IPS-15b (cell line): ENCODE measurements at regions not wholly inside any gene's neighbourhood (a gene's known extent, or its start where the extent isn't known, plus 50 kb on each side); places are given as distances from the start of the nearest gene placed in this dataset.
"Not testable (repeated sequence)": the region's sequence is repeated elsewhere in the genome, so short reads cannot be mapped to it uniquely, and the experiment has no call there.

Experiments
- H3K27me3 ChIP-seq: one replicate; pipeline ENCODE4 v1.6.1; 2013; ENCODE audit warnings: low read length; ENCODE audit not compliant: control insufficient read depth, insufficient read depth
- H3K36me3 ChIP-seq: one replicate; pipeline ENCODE4 v1.6.1; 2013; ENCODE audit warnings: low read length; ENCODE audit not compliant: control insufficient read depth, insufficient read depth
- H3K4me1 ChIP-seq: one replicate; pipeline ENCODE4 v1.6.1; 2013; ENCODE audit warnings: mild to moderate bottlenecking, low read length; ENCODE audit not compliant: control insufficient read depth, insufficient read depth
- H3K4me3 ChIP-seq: one replicate; pipeline ENCODE4 v1.5.1; 2013; ENCODE audit warnings: low read depth, low read length
- H3K9ac ChIP-seq: one replicate; pipeline ENCODE4 v1.6.1; 2013; ENCODE audit warnings: low read depth, mild to moderate bottlenecking, low read length
- H3K9me3 ChIP-seq: one replicate; pipeline ENCODE4 v1.6.1; 2013; ENCODE audit warnings: mild to moderate bottlenecking, low read length; ENCODE audit not compliant: control insufficient read depth, insufficient read depth

DNA sequence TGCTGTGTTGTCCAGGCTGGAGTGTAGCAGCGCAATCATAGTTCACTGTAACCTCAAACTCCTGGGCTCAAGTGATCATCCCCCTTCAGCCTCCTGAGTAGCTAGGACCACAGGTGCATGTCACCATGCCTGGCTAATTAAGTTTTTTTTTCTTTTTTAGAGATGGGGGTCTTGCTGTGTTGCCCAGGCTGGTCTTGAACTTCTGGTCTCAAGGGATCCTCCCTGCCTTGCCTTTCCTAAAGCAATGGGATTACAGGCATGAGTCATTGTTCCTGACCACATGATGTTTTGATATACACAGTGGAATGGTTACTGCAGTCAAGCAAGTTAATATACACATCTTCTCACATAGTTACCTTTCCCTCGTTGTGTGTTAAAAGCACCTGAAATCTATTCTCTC is 140.3 kb downstream of the GPR85 start:
- Histone ChIP-seq H3K9ac (no peak overlapping the region), H3K9me3 (no peaks in the 10 kb centered on the region), H3K4me1 (no peaks in the 10 kb centered on the region), H3K36me3 (no peaks in the 10 kb centered on the region), H3K4me3 (no peak overlapping the region), H3K27me3 (no peaks in the 10 kb centered on the region)

DNA sequence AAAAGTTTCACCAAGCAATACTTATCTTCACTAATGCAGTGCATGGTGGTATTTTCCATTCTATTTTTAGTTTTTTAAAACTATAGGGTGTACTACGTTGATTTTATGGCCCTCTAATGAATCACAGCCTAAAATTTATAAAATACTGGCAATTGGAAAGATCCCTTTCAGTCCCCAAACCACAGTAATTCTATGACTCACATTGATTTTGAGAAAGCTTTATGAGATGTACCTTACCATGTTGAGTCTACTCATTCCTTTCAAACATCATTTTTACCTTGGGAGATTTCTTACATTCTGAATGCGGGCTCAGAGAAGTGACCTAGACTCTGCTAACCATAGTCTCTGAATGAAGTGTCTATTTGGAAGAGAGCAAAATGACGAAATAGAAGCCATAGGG is 141.6 kb downstream of the GPR85 start:
- no peaks in the 10 kb centered on the region for H3K4me1 ChIP-seq
- no peaks in the 10 kb centered on the region for H3K9me3 ChIP-seq
- no peaks in the 10 kb centered on the region for H3K27me3 ChIP-seq
- H3K9ac ChIP-seq: no peak overlapping the region
- H3K36me3 ChIP-seq: no peaks in the 10 kb centered on the region
- no peak overlapping the region for H3K4me3 ChIP-seq

DNA sequence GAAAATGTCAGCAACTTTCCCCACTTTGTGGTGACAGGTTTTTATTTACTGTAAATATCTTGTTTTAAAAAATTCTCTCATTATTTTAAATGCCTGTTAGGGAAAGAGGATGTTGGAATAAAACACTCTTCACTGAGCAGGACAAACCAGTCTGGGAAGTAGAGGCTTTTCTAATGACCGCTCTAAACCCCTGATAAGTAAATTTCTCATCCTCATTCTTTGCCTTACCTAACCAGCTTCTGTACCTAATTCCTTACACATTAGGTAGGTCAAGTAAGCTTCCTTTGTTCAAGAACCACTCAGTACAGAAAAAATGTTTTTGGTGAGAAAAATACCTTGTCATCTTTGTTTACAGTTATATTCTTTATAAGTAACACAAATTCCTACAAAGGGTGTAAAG is 143.6 kb downstream of the GPR85 start:
- H3K4me3 ChIP-seq: no peak overlapping the region
- H3K9me3 ChIP-seq: no peaks in the 10 kb centered on the region
- H3K36me3 ChIP-seq: no peaks in the 10 kb centered on the region
- H3K9ac ChIP-seq: no peak overlapping the region
- no peaks in the 10 kb centered on the region for H3K4me1 ChIP-seq
- no peaks in the 10 kb centered on the region for H3K27me3 ChIP-seq

DNA sequence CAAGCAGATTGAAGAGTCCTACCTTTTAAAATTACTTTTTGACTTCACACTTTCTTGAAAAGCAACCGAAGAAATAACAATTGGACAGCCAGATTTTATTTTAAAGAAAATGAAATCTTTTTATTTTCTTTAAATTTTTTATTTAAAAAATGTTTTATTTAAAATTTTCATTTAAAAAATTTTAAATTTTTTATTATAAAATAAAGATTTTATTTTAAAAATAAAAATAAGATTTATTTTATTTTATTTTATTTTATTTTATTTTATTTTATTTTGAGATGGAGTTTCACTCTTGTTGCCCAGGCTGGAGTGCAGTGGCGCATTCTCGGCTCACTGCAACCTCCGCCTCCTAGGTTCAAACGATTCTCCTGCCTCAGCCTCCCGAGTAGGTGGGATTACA is 144.5 kb downstream of the GPR85 start:
- H3K4me1 ChIP-seq, H3K27me3 ChIP-seq, H3K9me3 ChIP-seq, H3K9ac ChIP-seq, H3K4me3 ChIP-seq, H3K36me3 ChIP-seq: not testable (repeated sequence)

DNA sequence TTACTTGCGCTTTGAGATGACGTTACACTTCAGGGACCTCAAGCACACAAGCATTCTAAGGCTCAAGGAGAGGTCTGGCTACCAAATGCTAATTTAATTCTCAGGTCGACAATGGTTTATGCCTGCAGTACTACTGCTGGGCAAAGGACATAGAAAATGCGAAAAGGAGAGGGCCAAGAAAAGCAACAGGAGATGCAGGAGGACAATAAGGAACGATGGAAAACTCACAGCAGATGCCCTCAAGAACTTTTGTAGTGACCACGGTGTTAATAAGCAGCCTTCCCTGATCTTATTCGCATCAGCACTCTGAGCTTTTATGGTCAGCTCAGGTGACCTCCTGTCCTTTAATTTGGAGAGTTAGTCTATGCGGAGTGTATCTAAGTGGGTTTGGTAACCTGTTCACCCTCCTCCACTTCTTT is 146.3 kb downstream of the GPR85 start:
- H3K4me1 ChIP-seq: no peaks in the 10 kb centered on the region
- no peaks in the 10 kb centered on the region for H3K9me3 ChIP-seq
- peak overlapping the region; percentile 62 for H3K4me3 ChIP-seq
- peak overlapping the region; percentile 28 for H3K9ac ChIP-seq
- H3K36me3 ChIP-seq: no peaks in the 10 kb centered on the region
- H3K27me3 ChIP-seq: no peaks in the 10 kb centered on the region

DNA sequence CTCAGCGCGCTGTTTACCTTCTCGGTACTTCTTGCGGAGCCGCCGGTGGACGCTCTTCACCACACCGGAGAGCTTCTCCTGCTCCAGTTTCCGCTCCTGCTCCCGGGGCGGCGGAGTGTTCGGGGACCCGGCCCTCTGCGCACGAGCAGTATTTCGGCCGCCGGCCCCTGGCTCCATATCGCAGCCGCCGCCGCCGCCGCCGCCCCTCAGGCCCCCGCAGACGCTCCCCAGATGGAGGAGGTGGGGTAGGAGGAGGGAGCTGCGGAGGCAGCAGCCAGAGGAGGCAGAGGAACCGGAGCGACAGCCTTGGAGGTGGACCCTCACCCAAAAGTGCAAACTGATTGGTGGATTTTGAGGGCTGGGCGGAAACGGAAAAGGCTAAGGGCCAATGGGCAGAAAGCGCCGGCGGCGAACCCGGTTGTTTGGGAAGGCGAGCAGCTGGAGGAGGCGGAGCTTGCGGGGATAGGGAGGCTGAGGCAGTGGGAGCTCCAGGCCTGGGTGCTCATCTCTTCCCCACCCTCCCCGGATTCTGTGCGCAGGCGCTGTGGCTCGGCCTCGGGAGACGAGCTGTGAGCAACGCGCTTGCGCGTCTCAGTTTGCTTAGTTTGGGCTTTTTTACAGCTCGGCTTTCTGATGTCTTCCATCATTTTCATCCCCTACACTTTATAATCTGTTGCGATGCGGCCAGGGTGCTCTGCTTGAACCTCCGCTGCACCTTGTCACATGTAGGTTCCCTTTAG is 146.9 kb downstream of the GPR85 start:
- H3K9ac ChIP-seq: peak overlapping the region; percentile 50
- H3K27me3 ChIP-seq: no peaks in the 10 kb centered on the region

DNA sequence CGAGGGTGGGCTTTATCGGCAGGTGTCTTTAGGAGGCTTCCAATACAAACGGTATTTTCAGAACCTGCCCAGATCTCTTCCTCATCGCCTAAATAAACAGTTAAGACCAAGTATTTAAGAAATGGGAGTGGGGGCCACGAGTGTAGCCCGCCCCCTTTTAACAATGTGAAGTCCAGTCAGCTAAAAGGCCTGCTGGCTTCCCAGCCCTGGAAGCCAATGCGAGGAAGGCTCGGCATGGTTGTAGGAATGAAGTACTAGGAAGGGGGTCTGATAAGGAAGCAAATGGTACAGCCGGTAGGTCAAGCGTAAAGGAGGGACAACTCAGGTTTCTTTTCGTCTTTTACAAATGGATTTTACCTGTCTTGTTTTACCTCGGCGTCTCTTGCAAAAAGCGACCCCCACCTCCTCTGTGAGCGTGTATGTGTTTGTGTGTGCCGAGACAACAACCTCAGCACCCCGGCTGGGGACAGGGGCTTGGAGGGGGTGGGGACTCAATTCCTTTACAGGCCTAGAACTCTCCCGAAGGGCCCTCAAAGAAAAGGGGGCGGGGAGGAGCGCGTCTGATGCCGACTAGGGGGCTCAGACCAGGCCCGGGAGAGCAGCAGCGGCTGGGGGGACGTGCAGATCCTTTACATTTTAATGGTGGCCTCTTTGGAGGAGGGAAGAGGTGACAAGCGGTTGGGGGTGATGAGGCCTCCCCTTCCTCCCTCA is 147.6 kb downstream of the GPR85 start:
- H3K27me3 ChIP-seq: no peaks in the 10 kb centered on the region
- peak overlapping the region; percentile 50 for H3K9ac ChIP-seq
- peak overlapping the region; percentile 88 for H3K4me3 ChIP-seq
- no peaks in the 10 kb centered on the region for H3K9me3 ChIP-seq
- H3K4me1 ChIP-seq: no peaks in the 10 kb centered on the region
- H3K36me3 ChIP-seq: no peaks in the 10 kb centered on the region

More for the DNA sequence above, 146.9 kb downstream of the GPR85 start:
- H3K4me3 ChIP-seq: peak overlapping the region; percentile 88
- H3K9me3 ChIP-seq: no peaks in the 10 kb centered on the region
- no peaks in the 10 kb centered on the region for H3K36me3 ChIP-seq
- no peaks in the 10 kb centered on the region for H3K4me1 ChIP-seq

DNA sequence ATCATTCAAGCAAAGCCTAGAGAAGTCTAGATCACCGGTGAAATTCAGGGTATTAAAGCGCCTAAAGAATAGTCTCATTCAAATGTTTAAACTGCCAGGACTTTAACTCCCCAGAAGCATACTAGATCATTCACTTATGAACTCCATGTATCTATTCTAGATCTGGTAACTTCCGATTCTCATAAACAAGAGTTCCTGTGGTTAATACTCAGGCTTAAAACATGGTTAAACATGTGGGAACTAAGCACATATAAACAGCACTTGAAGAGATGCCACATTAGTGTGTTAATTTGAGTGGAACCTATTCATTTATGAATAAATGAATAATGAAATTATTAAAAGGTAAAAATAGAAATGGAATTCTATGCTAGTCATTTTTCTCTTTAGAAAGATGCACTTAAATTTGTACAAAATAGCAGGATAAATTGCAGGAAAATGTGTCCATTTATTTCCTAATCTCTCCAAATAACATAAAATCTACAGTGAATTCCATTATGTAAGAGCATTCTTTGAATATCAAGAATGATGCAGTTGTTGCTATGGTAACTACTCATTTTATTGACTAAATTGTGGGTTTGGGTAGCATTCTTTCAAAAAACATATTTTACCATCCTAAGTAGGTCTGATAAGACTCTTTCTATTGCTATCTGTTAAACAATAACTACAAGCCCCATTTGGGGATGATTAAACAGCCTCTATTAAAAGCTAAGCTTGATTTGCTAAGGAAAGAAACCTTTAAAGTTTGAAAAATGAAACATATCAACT is 147.6 kb upstream of the TMEM168 start:
- peaks cover 8% of the 10 kb centered on the region for H3K4me1 ChIP-seq
- H3K27me3 ChIP-seq: no peaks in the 10 kb centered on the region
- no peaks in the 10 kb centered on the region for H3K36me3 ChIP-seq
- H3K9ac ChIP-seq: no peak overlapping the region
- H3K4me3 ChIP-seq: peak overlapping the region; percentile 88
- H3K9me3 ChIP-seq: no peaks in the 10 kb centered on the region

DNA sequence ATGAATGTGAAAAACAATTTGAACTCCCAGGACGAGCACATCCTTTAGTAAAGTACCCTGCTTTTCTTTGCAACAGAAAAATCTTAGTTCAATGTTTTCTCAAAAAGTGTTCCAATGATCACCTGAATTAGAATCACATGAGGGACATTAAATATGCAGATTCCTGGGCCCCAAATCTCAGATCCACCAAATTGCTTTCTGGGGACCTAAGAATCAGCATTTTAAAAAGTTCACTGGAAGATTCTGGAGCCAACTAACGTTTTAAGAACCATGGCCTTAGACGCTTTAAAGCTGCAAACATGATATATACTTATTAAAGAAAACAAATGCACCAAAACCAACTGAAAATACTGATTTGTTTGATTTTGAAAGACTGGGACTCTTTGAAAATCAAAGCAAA is 143.4 kb upstream of the TMEM168 start:
- Histone ChIP-seq H3K4me3 (no peak overlapping the region), H3K9me3 (no peaks in the 10 kb centered on the region), H3K9ac (no peak overlapping the region), H3K27me3 (no peaks in the 10 kb centered on the region), H3K4me1 (peaks cover 27% of the 10 kb centered on the region), H3K36me3 (no peaks in the 10 kb centered on the region)

DNA sequence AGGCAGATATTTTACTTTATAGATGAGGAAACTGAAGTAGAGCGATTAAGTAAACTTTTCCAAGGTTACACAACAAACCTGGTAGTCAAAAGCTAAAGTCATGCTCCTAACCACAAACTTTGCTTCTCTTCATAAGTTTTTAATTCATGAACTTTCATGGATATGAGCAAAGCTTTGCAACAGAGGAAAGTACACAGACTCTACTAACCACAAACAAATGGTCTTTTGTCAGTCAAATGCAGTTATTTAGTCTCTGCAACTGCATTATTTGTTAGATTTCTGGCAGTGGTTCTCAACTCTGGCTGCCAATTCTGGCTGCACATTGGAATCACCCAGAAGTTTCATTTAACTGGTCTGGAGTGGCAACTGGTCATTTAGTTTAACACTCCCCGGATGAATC is 140.6 kb upstream of the TMEM168 start:
- H3K9me3 ChIP-seq: no peaks in the 10 kb centered on the region
- peaks cover 27% of the 10 kb centered on the region for H3K4me1 ChIP-seq
- H3K4me3 ChIP-seq: no peak overlapping the region
- no peaks in the 10 kb centered on the region for H3K27me3 ChIP-seq
- H3K9ac ChIP-seq: no peak overlapping the region
- no peaks in the 10 kb centered on the region for H3K36me3 ChIP-seq

DNA sequence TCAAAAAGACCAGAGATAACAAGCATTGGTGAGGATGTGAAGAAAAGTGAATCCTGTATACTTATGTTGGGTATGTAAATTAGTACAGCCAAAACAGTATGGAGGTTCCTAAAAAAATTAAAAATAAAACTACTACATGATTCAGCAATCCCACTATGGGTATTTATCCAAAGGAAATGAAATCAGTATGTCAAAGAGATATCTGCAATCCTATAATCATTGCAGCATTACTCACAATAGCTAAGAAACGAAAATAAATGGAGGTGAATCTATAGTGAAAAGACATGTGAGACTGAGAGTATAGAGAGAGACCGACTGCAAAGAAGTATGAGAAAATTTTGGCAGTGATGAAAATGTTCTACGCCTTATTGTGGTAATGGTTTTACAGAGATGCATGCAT is 139.2 kb upstream of the TMEM168 start:
- H3K9me3 ChIP-seq: no peaks in the 10 kb centered on the region
- no peak overlapping the region for H3K4me3 ChIP-seq
- H3K4me1 ChIP-seq: peaks cover 27% of the 10 kb centered on the region
- H3K9ac ChIP-seq: no peak overlapping the region
- H3K27me3 ChIP-seq: no peaks in the 10 kb centered on the region
- no peaks in the 10 kb centered on the region for H3K36me3 ChIP-seq
